Stimulated activated effector memory CD8-positive, alpha-beta T cell treated with anti-CD3 and anti-CD28 coated beads, Interleukin-12 subunit alpha, Interleukin-12 subunit beta, amount 100 ng/mL, for 72 hours (primary cell): ENCODE measurements at regions not wholly inside any gene's neighbourhood (a gene's known extent, or its start where the extent isn't known, plus 50 kb on each side); places are given as distances from the start of the nearest gene placed in this dataset.

Experiments
- ATAC-seq: fragments of 150-1000 bp; cut with Tn5 transposase; 2 replicates; pipeline ENCODE4 v1.10.0; 2021
- DNase-seq, 2 donors: peaks; one replicate each; pipeline ENCODE4 v3.0.0; 2021 to 2022; ENCODE audit warnings: low spot score in 2 of 2
- H3K27ac Mint-ChIP-seq: one replicate; pipeline ENCODE4 v1.8.0; 2022; ENCODE audit warnings: mild to moderate bottlenecking, mixed read lengths
- H3K36me3 Mint-ChIP-seq: one replicate; pipeline ENCODE4 v1.8.0; 2022; ENCODE audit warnings: mild to moderate bottlenecking, mixed read lengths
- H3K4me1 Mint-ChIP-seq: one replicate; pipeline ENCODE4 v1.8.0; 2022; ENCODE audit warnings: mixed read lengths
- H3K4me3 Mint-ChIP-seq: one replicate; pipeline ENCODE4 v1.8.0; 2022; ENCODE audit warnings: mild to moderate bottlenecking, mixed read lengths
- H3K9me3 Mint-ChIP-seq: one replicate; pipeline ENCODE4 v1.8.0; 2022; ENCODE audit warnings: mixed read lengths

- H3K27ac Mint-ChIP-seq = no peak overlapping the region
- no peak overlapping the region for H3K4me3 Mint-ChIP-seq
- ATAC-seq (peak; percentile 45), DNase-seq (no peak)
- H3K9me3 Mint-ChIP-seq = no peaks in the 10 kb centered on the region
- H3K36me3 Mint-ChIP-seq = no peaks in the 10 kb centered on the region
- no peaks in the 10 kb centered on the region for H3K4me1 Mint-ChIP-seq
Measured at GRCh38 chr22:48974443-48975315, 853.0 kb downstream of the BRD1 start.

GRCh38 chr22:48973694-48974041, 854.0 kb downstream of the BRD1 start:
- ATAC-seq = no peak
- no peaks in the 10 kb centered on the region for H3K36me3 Mint-ChIP-seq
- no peak overlapping the region for H3K4me3 Mint-ChIP-seq
- H3K4me1 Mint-ChIP-seq = no peaks in the 10 kb centered on the region
- H3K9me3 Mint-ChIP-seq = no peaks in the 10 kb centered on the region
- no peak overlapping the region for H3K27ac Mint-ChIP-seq
- no peak for DNase-seq

- ATAC-seq (no peak), DNase-seq (no peak)
- H3K27ac Mint-ChIP-seq = no peak overlapping the region
- no peaks in the 10 kb centered on the region for H3K36me3 Mint-ChIP-seq
- H3K4me1 Mint-ChIP-seq = no peaks in the 10 kb centered on the region
- no peak overlapping the region for H3K4me3 Mint-ChIP-seq
- H3K9me3 Mint-ChIP-seq = no peaks in the 10 kb centered on the region
Measured at GRCh38 chr22:48972979-48973693, 854.5 kb downstream of the BRD1 start.

GRCh38 chr22:48968201-48968959, 859.3 kb downstream of the BRD1 start:
- no peaks in the 10 kb centered on the region for H3K4me1 Mint-ChIP-seq
- no peaks in the 10 kb centered on the region for H3K9me3 Mint-ChIP-seq
- DNase-seq (peak in 1 of 2 donors; percentile 48), ATAC-seq (peak; percentile 37)
- H3K27ac Mint-ChIP-seq = no peak overlapping the region
- no peaks in the 10 kb centered on the region for H3K36me3 Mint-ChIP-seq
- no peak overlapping the region for H3K4me3 Mint-ChIP-seq

GRCh38 chr22:48963405-48963804, 864.3 kb downstream of the BRD1 start:
- DNase-seq = no peak
- Mint-ChIP-seq H3K36me3 (no peaks in the 10 kb centered on the region), H3K9me3 (no peaks in the 10 kb centered on the region), H3K27ac (no peak overlapping the region), H3K4me1 (no peaks in the 10 kb centered on the region), H3K4me3 (no peak overlapping the region)
- ATAC-seq = no peak

GRCh38 chr22:48961705-48962104, 866.0 kb downstream of the BRD1 start:
- Mint-ChIP-seq H3K4me1 (peaks cover 6% of the 10 kb centered on the region), H3K36me3 (no peaks in the 10 kb centered on the region), H3K4me3 (no peak overlapping the region), H3K9me3 (peaks cover 4% of the 10 kb centered on the region), H3K27ac (no peak overlapping the region)
- no peak for ATAC-seq
- no peak for DNase-seq

- no peak for DNase-seq
- Mint-ChIP-seq H3K4me1 (peaks cover 12% of the 10 kb centered on the region), H3K36me3 (no peaks in the 10 kb centered on the region), H3K27ac (no peak overlapping the region), H3K9me3 (peaks cover 8% of the 10 kb centered on the region), H3K4me3 (no peak overlapping the region)
- ATAC-seq = no peak
Measured at GRCh38 chr22:48960980-48961660, 866.6 kb downstream of the BRD1 start.

GRCh38 chr22:48960576-48960975, 867.1 kb downstream of the BRD1 start:
- peak in 1 of 2 donors; percentile 25 for DNase-seq
- H3K4me1 Mint-ChIP-seq = peaks cover 13% of the 10 kb centered on the region
- H3K27ac Mint-ChIP-seq = no peak overlapping the region
- peaks cover 8% of the 10 kb centered on the region for H3K9me3 Mint-ChIP-seq
- no peaks in the 10 kb centered on the region for H3K36me3 Mint-ChIP-seq
- no peak for ATAC-seq
- H3K4me3 Mint-ChIP-seq = no peak overlapping the region

GRCh38 chr22:48959496-48959895, 868.2 kb downstream of the BRD1 start:
- Mint-ChIP-seq H3K9me3 (peaks cover 8% of the 10 kb centered on the region), H3K4me1 (peaks cover 13% of the 10 kb centered on the region), H3K4me3 (no peak overlapping the region), H3K27ac (no peak overlapping the region), H3K36me3 (no peaks in the 10 kb centered on the region)
- DNase-seq (peak in 1 of 2 donors; percentile 32), ATAC-seq (no peak)

GRCh38 chr22:48957987-48958321, 869.7 kb downstream of the BRD1 start:
- H3K9me3 Mint-ChIP-seq = peaks cover 8% of the 10 kb centered on the region
- H3K4me1 Mint-ChIP-seq = peaks cover 13% of the 10 kb centered on the region
- DNase-seq (no peak), ATAC-seq (no peak)
- no peak overlapping the region for H3K4me3 Mint-ChIP-seq
- H3K27ac Mint-ChIP-seq = no peak overlapping the region
- no peaks in the 10 kb centered on the region for H3K36me3 Mint-ChIP-seq

GRCh38 chr22:48957311-48957986, 870.2 kb downstream of the BRD1 start:
- Mint-ChIP-seq H3K4me3 (no peak overlapping the region), H3K36me3 (no peaks in the 10 kb centered on the region), H3K9me3 (peaks cover 8% of the 10 kb centered on the region), H3K4me1 (peaks cover 13% of the 10 kb centered on the region), H3K27ac (peak overlapping the region; percentile 17)
- peak in 1 of 2 donors; percentile 25 for DNase-seq
- ATAC-seq = no peak

- ATAC-seq (no peak), DNase-seq (peak in 1 of 2 donors; percentile 33)
- no peak overlapping the region for H3K4me3 Mint-ChIP-seq
- H3K27ac Mint-ChIP-seq = no peak overlapping the region
- H3K9me3 Mint-ChIP-seq = peaks cover 8% of the 10 kb centered on the region
- H3K36me3 Mint-ChIP-seq = no peaks in the 10 kb centered on the region
- H3K4me1 Mint-ChIP-seq = peaks cover 13% of the 10 kb centered on the region
Measured at GRCh38 chr22:48955351-48956311, 872.0 kb downstream of the BRD1 start.

- no peak overlapping the region for H3K4me3 Mint-ChIP-seq
- peaks cover 13% of the 10 kb centered on the region for H3K4me1 Mint-ChIP-seq
- ATAC-seq = no peak
- H3K9me3 Mint-ChIP-seq = peaks cover 8% of the 10 kb centered on the region
- H3K36me3 Mint-ChIP-seq = no peaks in the 10 kb centered on the region
- H3K27ac Mint-ChIP-seq = no peak overlapping the region
- DNase-seq = peak in 1 of 2 donors; percentile 23
Measured at GRCh38 chr22:48954781-48955311, 872.8 kb downstream of the BRD1 start.
